Heart right ventricle (tissue), 16 donors: ENCODE measurements at regions not wholly inside any gene's neighbourhood (a gene's known extent, or its start where the extent isn't known, plus 50 kb on each side); places are given as distances from the start of the nearest gene placed in this dataset.

Source experiments
- ATAC-seq, 8 donors: fragments of 200-7000 bp; cut with Tn5 transposase; one replicate each; pipeline ENCODE4 v1.9.1; 2020; ENCODE audit warnings: mild to moderate bottlenecking in 8 of 8, moderate library complexity in 8 of 8, moderate number of reproducible peaks in 1 of 8
- DNase-seq, 2 donors: peaks; one replicate each; pipeline ENCODE4 v3.0.0-alpha.2; 2020
- H3K27ac ChIP-seq, 10 donors: fragments of 200-600 bp; sonication (generic) in 2 of 10; one replicate each; pipeline versions ENCODE4 v1.5.0 to v1.8.0; 2020 to 2022; ENCODE audit warnings: mild to moderate bottlenecking in 3 of 10
- H3K27me3 ChIP-seq, 7 donors: fragments of 200-600 bp; one replicate each; pipeline ENCODE4 v1.8.0; 2021 to 2022; ENCODE audit warnings: mild to moderate bottlenecking in 2 of 7
- H3K36me3 ChIP-seq, 9 donors: fragments of 200-600 bp; sonication (generic) in 1 of 9; one replicate each; pipeline versions ENCODE4 v1.5.0 to v1.8.0; 2020 to 2022; ENCODE audit warnings: mild to moderate bottlenecking in 2 of 9
- H3K4me1 ChIP-seq, 9 donors: fragments of 200-600 bp; sonication (generic) in 1 of 9; one replicate each; pipeline versions ENCODE4 v1.5.0 to v1.8.0; 2020 to 2022; ENCODE audit warnings: mild to moderate bottlenecking in 4 of 9
- H3K4me3 ChIP-seq, 10 donors: fragments of 200-600 bp; sonication (generic) in 2 of 10; one replicate each; pipeline versions ENCODE4 v1.5.0 to v1.8.0; 2020 to 2022; ENCODE audit warnings: mild to moderate bottlenecking in 7 of 10, moderate library complexity in 2 of 10
- H3K9me3 ChIP-seq, 11 donors: fragments of 200-600 bp in 10 of 11; sonication (generic) in 2 of 11; one replicate each; pipeline versions ENCODE4 v1.5.0 to v1.8.0; 2013 to 2022; ENCODE audit warnings: mild to moderate bottlenecking in 2 of 11, control low read depth in 1 of 11, moderate library complexity in 1 of 11
- CTCF ChIP-seq, 9 donors: fragments of 200-600 bp; sonication (generic) in 2 of 9; IDR thresholded peaks; one replicate each; pipeline versions ENCODE4 v1.5.0 to v1.8.0; 2021 to 2022; ENCODE audit warnings: antibody characterized with exemption in 9 of 9, mild to moderate bottlenecking in 5 of 9, moderate library complexity in 1 of 9
- WGBS, 2 donors: extraction: QIAGEN DNeasy Blood & Tissue Kit; methylation state at CpG; one replicate each; pipeline ENCODE4 v1.1.7; 2013; ENCODE audit warnings: inconsistent platforms in 1 of 2; 5-methylcytosine and 5-hydroxymethylcytosine counted together
- intact Hi-C, 10 donors: fragments of 100-400 bp; cut with DNase I; formaldehyde crosslinking; loops; one replicate each; pipeline versions ENCODE4 v1.11.1 to v1.14.2; 2022
- donor health status: Arrhythmogenic right ventricular cardiomyopathy.
- donor health status: ischemic (EF 13 %, LVEDD 7.1; RV severe dilation, severe dysfunction).
- donor health status: healthy with polysubstance abuse.
- donor health status: DM: no; HTN: yes; CAD: no.
- donor health status: DM: no; HTN: no; CAD: no.
- donor health status: ischemic (EF 25% LVEDD 6.9; RV normal size, moderate dysfunction).
- donor health status: ischemic (EF 25% LVEDD 5.7; RV mildly dilated, moderate dysfunction).
- donor health status: healthy.
- donor health status: DM: yes; HTN: yes; CAD: no.
- donor health status: Ischemic cardiomyopathy.
- donor health status: ischemic (EF 35%, LVEDD 5.7; RV mildly dilated, moderate dysfunction).
- donor health status: nonischemic (EF 11% LVEDD 7.7; RV severe dilation, severe dysfunction).
- donor health status: DM: yes; HTN: yes; CAD: no.
- donor health status: PGD.
- donor health status: ischemic (EF 29% LVEDD 5.4; RV normal size, mild dysfunction).
- donor health status: nonischemic (EF 23%, LVEDD 6.1; RV moderate dilation, normal function).

DNA sequence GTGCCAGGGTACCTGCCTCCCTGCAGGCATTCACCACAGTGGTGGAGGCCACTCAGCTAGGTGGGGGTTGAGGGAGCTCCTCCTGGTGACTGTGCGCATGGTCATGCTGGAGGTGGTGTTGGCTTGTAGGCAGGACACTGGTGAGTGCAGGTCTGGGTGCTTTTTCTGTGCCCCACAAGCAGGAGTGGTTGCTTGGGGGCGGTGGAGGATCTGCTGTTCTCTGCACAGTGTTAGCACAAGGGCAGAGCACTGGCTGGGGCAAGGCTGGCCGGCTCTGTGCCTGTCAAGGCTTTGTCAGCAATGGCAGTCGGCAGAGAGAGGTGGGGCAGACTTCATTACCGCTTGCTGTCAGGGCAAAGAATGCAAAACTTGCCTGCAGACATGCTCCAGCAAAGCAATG, 632.1 kb upstream of the ID4 start:
- no peak overlapping the region for H3K27ac ChIP-seq
- no peak for DNase-seq
- no peak overlapping the region for H3K4me3 ChIP-seq

GRCh38 chr6:19209202-19209601, 628.0 kb upstream of the ID4 start:
- intact Hi-C loops: no loop called here
- no peaks in the 10 kb centered on the region for H3K36me3 ChIP-seq
- H3K27me3 ChIP-seq: no peaks in the 10 kb centered on the region
- 80 to 89% methylated on average over 2 of the region's 2 CpGs for WGBS, 2 donors
- DNase-seq: no peak
- no peak overlapping the region for H3K4me3 ChIP-seq
- no peak overlapping the region for H3K27ac ChIP-seq
- peaks cover 0 to 14% (median 0%) of the 10 kb centered on the region in 11 donors for H3K9me3 ChIP-seq
- ATAC-seq: no peak
- no peaks in the 10 kb centered on the region for H3K4me1 ChIP-seq
- TF ChIP-seq CTCF (IDR thresholded peaks at IDR 0.05): no peak

More for the DNA sequence above, 632.1 kb upstream of the ID4 start:
- Histone ChIP-seq H3K36me3 (no peaks in the 10 kb centered on the region), H3K27me3 (no peaks in the 10 kb centered on the region), H3K4me1 (no peaks in the 10 kb centered on the region), H3K9me3 (peaks cover 0 to 36% (median 0%) of the 10 kb centered on the region in 11 donors)
- intact Hi-C loops: no loop called here
- TF ChIP-seq CTCF (IDR thresholded peaks at IDR 0.05): no peak
- no peak for ATAC-seq
- 69 to 79% methylated on average over 5 of the region's 5 CpGs for WGBS, 2 donors

DNA sequence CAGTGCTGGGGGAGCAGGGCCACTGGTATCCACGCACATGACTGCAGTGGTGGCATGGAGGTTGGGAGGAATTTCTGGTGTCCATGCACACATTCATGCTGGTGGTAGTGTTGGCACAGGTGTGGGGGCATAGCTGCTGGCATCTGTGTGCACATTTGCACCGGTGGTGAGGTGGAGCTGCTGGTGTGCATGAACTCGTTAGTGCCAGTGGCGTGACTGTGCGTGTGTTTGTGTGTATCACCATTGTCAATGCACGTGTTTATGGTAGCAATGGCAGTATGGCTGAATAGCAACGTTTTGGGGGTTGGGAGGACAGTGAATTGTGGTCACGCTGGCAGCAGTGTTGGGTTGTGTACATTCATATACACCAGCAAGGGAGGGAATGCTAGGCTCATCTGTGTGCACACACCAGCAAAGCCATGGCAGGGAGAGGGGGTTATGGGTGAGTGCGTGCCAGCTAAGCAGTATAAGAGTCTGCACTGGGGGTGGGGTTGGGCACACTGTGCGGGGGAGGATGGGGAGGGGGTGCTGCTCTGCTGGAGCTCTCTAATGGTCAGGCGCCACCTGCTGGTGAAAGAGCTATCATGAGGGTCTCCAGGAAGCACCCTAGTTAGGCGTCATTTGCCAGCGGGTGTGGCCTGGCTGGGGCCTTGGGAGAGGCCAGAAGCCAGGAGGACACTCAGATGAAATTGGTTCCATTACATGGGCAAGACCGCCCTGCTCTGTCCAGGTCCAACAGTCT, 626.1 kb upstream of the ID4 start:
- Histone ChIP-seq H3K27ac (no peak overlapping the region), H3K4me3 (no peak overlapping the region), H3K36me3 (no peaks in the 10 kb centered on the region), H3K27me3 (no peaks in the 10 kb centered on the region), H3K9me3 (peaks cover 0 to 14% (median 0%) of the 10 kb centered on the region in 11 donors), H3K4me1 (no peaks in the 10 kb centered on the region)
- intact Hi-C loops: loop anchor here in 6 of 10 donors (1.0 to 10.0 kb wide), 4 partner anchors 186 to 189 kb away; no protein-coding TSS in a partner anchor
- ATAC-seq (peak in 1 of 8 donors; percentile 33), DNase-seq (peak; percentile 13 to 22)
- WGBS, 2 donors: 83 to 84% methylated on average over 14 of the region's 14 CpGs
- TF ChIP-seq CTCF (IDR thresholded peaks at IDR 0.05): peak; percentile 14 to 53 (median 46)

DNA sequence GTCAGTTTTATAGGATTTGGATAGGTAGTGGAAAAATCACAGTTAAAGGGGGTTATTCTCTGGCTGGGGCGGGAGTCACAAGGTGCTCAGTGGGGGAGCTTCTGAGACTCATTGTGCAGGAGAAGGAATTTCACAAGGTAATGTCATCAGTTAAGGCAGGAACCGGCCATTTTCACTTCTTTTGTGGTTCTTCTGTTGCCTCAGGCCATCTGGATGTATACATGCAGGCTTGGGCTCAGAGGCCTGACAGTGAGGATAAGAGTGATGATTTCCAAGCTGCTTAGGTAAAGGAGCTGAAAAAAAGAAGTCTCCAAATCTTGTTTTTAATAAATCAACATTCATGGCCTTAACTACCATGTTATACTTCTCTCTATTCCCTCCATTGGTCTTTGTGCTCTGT, 622.9 kb upstream of the ID4 start:
- Histone ChIP-seq H3K9me3 (peaks cover 0 to 5% (median 0%) of the 10 kb centered on the region in 11 donors), H3K36me3 (no peaks in the 10 kb centered on the region), H3K27me3 (no peaks in the 10 kb centered on the region), H3K4me1 (no peaks in the 10 kb centered on the region), H3K27ac (no peak overlapping the region), H3K4me3 (no peak overlapping the region)
- TF ChIP-seq CTCF (IDR thresholded peaks at IDR 0.05): no peak
- DNase-seq (no peak), ATAC-seq (no peak)
- 72 to 86% methylated on average over 2 of the region's 2 CpGs for WGBS, 2 donors
- intact Hi-C loops: loop anchor here in 4 of 10 donors (5.0 to 10.0 kb wide), 2 partner anchors 189 to 192 kb away; no protein-coding TSS in a partner anchor
